ENCODE measurements at regions not wholly inside any gene's neighbourhood (a gene's known extent, or its start where the extent isn't known, plus 50 kb on each side); places are given as distances from the start of the nearest gene placed in this dataset.

- no peak for TF ChIP-seq CEBPB (IDR thresholded peaks at IDR 0.05)
- TF ChIP-seq MAX (IDR thresholded peaks at IDR 0.05): no peak
- no peak for TF ChIP-seq YY1 (IDR thresholded peaks at IDR 0.05; ENCODE audit: low read depth)
- TF ChIP-seq REST (IDR thresholded peaks at IDR 0.05; ENCODE audit: low read depth): no peak
- no peak for TF ChIP-seq TAF1 (IDR thresholded peaks at IDR 0.05; ENCODE audit: low read depth)
- no peak for TF ChIP-seq EP300 (IDR thresholded peaks at IDR 0.05; ENCODE audit: borderline replicate concordance)
- no peak for TF ChIP-seq TEAD4 (IDR thresholded peaks at IDR 0.05)
- TF ChIP-seq FOXM1 (IDR thresholded peaks at IDR 0.05; ENCODE audit: borderline replicate concordance, low read depth): no peak
- no peak for TF ChIP-seq CREB1 (IDR thresholded peaks at IDR 0.05; ENCODE audit: low read depth)
- no peak for TF ChIP-seq TCF12 (IDR thresholded peaks at IDR 0.05; ENCODE audit: low read depth)
- TF ChIP-seq NFIC (IDR thresholded peaks at IDR 0.05): no peak
- TF ChIP-seq RAD21 (IDR thresholded peaks at IDR 0.05; ENCODE audit: low read depth): no peak
- no peak for TF ChIP-seq EGR1 (IDR thresholded peaks at IDR 0.05)
These were observed 169.5 kb downstream of the DIPK2A start for GRCh38 chr3:144141074-144141473.
